OCI-LY7 (cell line): ENCODE measurements at regions not wholly inside any gene's neighbourhood (a gene's known extent, or its start where the extent isn't known, plus 50 kb on each side); places are given as distances from the start of the nearest gene placed in this dataset.

Experiments used
- BruUV-seq: library from RNA; stranded (reverse); fragments of 400-500 nt; replicated peaks from 2 replicates; lab custom pipeline; 2021; lab: Mats Ljungman, UMichigan
- CTCF ChIA-PET: fragments of 300-600 bp; sonication (Branson Sonifier 250); formaldehyde crosslinking; loops from one replicate; lab custom pipeline; 2022; ENCODE audit warnings: antibody characterized with exemption; ENCODE audit not compliant: unreplicated experiment; lab: Charles Lee
- POLR2A ChIA-PET: fragments of 300-600 bp; sonication (Branson Sonifier 250); formaldehyde crosslinking; loops from one replicate; lab custom pipeline; 2022; ENCODE audit warnings: antibody characterized with exemption; lab: Charles Lee
- DNase-seq: peaks from one replicate; pipeline ENCODE4 v3.0.0-alpha.2; 2015; ENCODE audit warnings: low spot score
- H2AFZ ChIP-seq: fragments of 200-600 bp; sonication (generic), shearing (Covaris generic); 2 replicates; pipeline ENCODE4 v1.6.1; 2014; ENCODE audit warnings: mild to moderate bottlenecking, antibody characterized with exemption, low read length, moderate library complexity
- H3K27ac ChIP-seq: fragments of 200-600 bp; sonication (generic); 2 replicates; pipeline ENCODE4 v1.5.1; 2014; ENCODE audit warnings: mixed run types, low read depth, mild to moderate bottlenecking, moderate library complexity, low read length, inconsistent platforms; ENCODE audit not compliant: poor library complexity, severe bottlenecking
- H3K36me3 ChIP-seq: fragments of 200-600 bp; sonication (generic); 2 replicates; pipeline ENCODE4 v1.6.1; 2014; ENCODE audit warnings: mild to moderate bottlenecking, antibody characterized with exemption, low read length, moderate library complexity, mixed read lengths; ENCODE audit not compliant: insufficient read depth
- H3K4me1 ChIP-seq: fragments of 200-600 bp; sonication (generic); 2 replicates; pipeline ENCODE4 v1.5.1; 2014; ENCODE audit warnings: mild to moderate bottlenecking, low read length; ENCODE audit not compliant: insufficient read depth, poor library complexity, severe bottlenecking
- H3K4me2 ChIP-seq: fragments of 200-600 bp; sonication (generic); 2 replicates; pipeline ENCODE4 v1.6.1; 2014; ENCODE audit warnings: mild to moderate bottlenecking, low read length
- H3K4me3 ChIP-seq: fragments of 200-600 bp; sonication (generic); 2 replicates; pipeline ENCODE4 v1.5.1; 2014; ENCODE audit warnings: mild to moderate bottlenecking, low read depth, low read length; ENCODE audit not compliant: poor library complexity, severe bottlenecking
- H3K79me2 ChIP-seq: fragments of 200-600 bp; sonication (generic); 2 replicates; pipeline ENCODE4 v1.6.1; 2016; ENCODE audit warnings: low read depth, mild to moderate bottlenecking, low read length, moderate library complexity, mixed read lengths; ENCODE audit not compliant: insufficient read depth
- H3K9me2 ChIP-seq: fragments of 200-600 bp; sonication (generic); 2 replicates; pipeline ENCODE4 v1.6.1; 2016; ENCODE audit warnings: mild to moderate bottlenecking, low read length, mixed read lengths; ENCODE audit not compliant: insufficient read depth
- H3K9me3 ChIP-seq: fragments of 200-600 bp; sonication (generic); 2 replicates; pipeline ENCODE4 v1.6.1; 2014; ENCODE audit warnings: mild to moderate bottlenecking, mixed run types, low read length, mixed read lengths
- H4K20me1 ChIP-seq: fragments of 200-600 bp; sonication (generic); 2 replicates; pipeline ENCODE4 v1.6.1; 2014; ENCODE audit warnings: mild to moderate bottlenecking, antibody characterized with exemption, low read length, moderate library complexity, mixed read lengths; ENCODE audit not compliant: insufficient read depth
- CTCF ChIP-seq: fragments of 200-600 bp; sonication (generic); conservative IDR thresholded peaks from 2 replicates; pipeline ENCODE4 v1.5.1; 2014; ENCODE audit warnings: mild to moderate bottlenecking, antibody characterized with exemption, low read length, moderate library complexity, mixed read lengths
- EZH2phosphoT487 ChIP-seq: fragments of 200-600 bp; sonication (generic); IDR thresholded peaks from 2 replicates; pipeline ENCODE4 v1.6.1; 2018; ENCODE audit warnings: low read depth, borderline replicate concordance, mild to moderate bottlenecking, mixed run types, antibody characterized with exemption, low read length, moderate library complexity, mixed read lengths
- intact Hi-C: fragments of 100-400 bp; cut with micrococcal nuclease; formaldehyde crosslinking; loops from one replicate; pipeline ENCODE4 v1.10.0; 2022; ENCODE audit not compliant: unreplicated experiment

DNA sequence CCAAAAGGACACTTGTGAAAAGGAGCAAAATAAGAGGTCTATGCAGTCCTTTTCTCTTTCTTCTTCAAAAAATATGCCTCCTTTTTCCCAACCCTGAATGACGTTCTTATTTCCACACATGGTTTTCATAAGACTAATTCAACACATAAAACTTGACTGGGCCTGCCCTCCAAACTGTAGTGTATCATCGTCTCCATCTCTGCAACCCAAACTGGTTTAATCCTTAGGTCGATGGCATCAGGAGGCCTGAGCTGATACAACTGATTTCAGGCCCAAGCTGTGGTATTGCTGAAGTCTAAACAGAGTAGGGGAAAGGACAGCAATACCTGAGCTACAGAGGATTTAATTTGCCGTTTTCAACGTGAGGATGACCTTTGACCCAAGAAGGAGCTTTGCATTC lies 130.0 kb upstream of the MTNR1B start:
- POLR2A ChIA-PET = interaction anchor here (0.6 kb wide), 1 partner anchor 1782 kb away, joined by 3 read pairs; no protein-coding TSS in a partner anchor
- Histone ChIP-seq H3K79me2 (no peaks in the 10 kb centered on the region), H3K4me3 (no peak overlapping the region), H3K9me3 (no peaks in the 10 kb centered on the region), H4K20me1 (no peaks in the 10 kb centered on the region), H3K4me1 (no peaks in the 10 kb centered on the region), H3K27ac (no peak overlapping the region), H3K9me2 (no peaks in the 10 kb centered on the region), H2AFZ (no peak overlapping the region), H3K4me2 (no peak overlapping the region), H3K36me3 (no peaks in the 10 kb centered on the region)
- intact Hi-C loops = no loop called here
- no TSS peak for BruUV-seq
- no peak for TF ChIP-seq EZH2phosphoT487
- TF ChIP-seq CTCF = no peak
- no peak for DNase-seq
- CTCF ChIA-PET = no interaction called here

- Histone ChIP-seq H3K9me2 (no peaks in the 10 kb centered on the region), H4K20me1 (no peaks in the 10 kb centered on the region), H2AFZ (no peak overlapping the region), H3K36me3 (no peaks in the 10 kb centered on the region), H3K79me2 (no peaks in the 10 kb centered on the region), H3K4me2 (no peak overlapping the region), H3K9me3 (no peaks in the 10 kb centered on the region), H3K27ac (no peak overlapping the region), H3K4me3 (no peak overlapping the region), H3K4me1 (no peaks in the 10 kb centered on the region)
- no peak for TF ChIP-seq EZH2phosphoT487
- TF ChIP-seq CTCF = no peak
- intact Hi-C loops = no loop called here
- ChIA-PET CTCF (no interaction called here), POLR2A (no interaction called here)
- BruUV-seq = no TSS peak
- DNase-seq = no peak
Observed at GRCh38 chr11:92841719-92842118, 127.7 kb upstream of the MTNR1B start.

DNA sequence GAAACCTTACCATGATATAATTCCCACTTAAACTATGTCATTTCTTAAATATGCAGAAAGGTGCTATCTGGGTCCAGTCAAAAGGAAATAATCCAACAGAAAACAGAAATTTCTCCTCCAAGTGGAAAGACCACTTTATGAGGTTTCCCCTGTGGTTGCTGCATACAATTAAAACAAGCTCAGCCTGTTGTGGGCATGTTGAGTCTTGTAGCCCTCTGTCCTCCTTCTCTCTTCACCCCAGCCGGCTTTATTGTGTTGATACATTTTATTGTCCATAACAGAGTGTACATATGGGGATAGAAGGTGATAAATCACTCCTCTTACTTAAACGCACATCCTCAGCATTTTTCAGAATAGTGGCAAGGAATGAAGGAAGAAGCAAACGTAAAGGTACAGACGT lies 126.0 kb upstream of the MTNR1B start:
- TF ChIP-seq EZH2phosphoT487 (no peak), CTCF (no peak)
- Histone ChIP-seq H3K9me3 (no peaks in the 10 kb centered on the region), H3K79me2 (no peaks in the 10 kb centered on the region), H3K4me3 (no peak overlapping the region), H3K36me3 (no peaks in the 10 kb centered on the region), H4K20me1 (no peaks in the 10 kb centered on the region), H3K9me2 (no peaks in the 10 kb centered on the region), H3K4me2 (no peak overlapping the region), H3K27ac (no peak overlapping the region), H3K4me1 (no peaks in the 10 kb centered on the region), H2AFZ (no peak overlapping the region)
- no TSS peak for BruUV-seq
- DNase-seq = no peak
- POLR2A ChIA-PET = interaction anchor here (0.6 kb wide), 1 partner anchor 838 kb away, joined by 3 read pairs; no protein-coding TSS in a partner anchor
- intact Hi-C loops = no loop called here
- CTCF ChIA-PET = no interaction called here
